Smooth muscle cell (in vitro differentiated cells): ENCODE measurements at regions not wholly inside any gene's neighbourhood (a gene's known extent, or its start where the extent isn't known, plus 50 kb on each side); places are given as distances from the start of the nearest gene placed in this dataset.

ENCODE experiments used
- DNase-seq: peaks from one replicate; lab custom pipeline; 2025; ENCODE audit not compliant: unreplicated experiment; lab: John Stamatoyannopoulos, UW
- H2AFZ ChIP-seq: fragments of 200-600 bp; sonication (generic); 2 replicates; pipeline ENCODE4 v1.6.0; 2016; ENCODE audit warnings: antibody characterized with exemption, low read depth, mild to moderate bottlenecking
- H3F3A ChIP-seq: fragments of 200-600 bp; sonication (generic); 2 replicates; pipeline ENCODE4 v1.6.0; 2017; ENCODE audit warnings: antibody characterized with exemption, low read depth
- H3K27ac ChIP-seq: fragments of 200-600 bp; sonication (generic); 2 replicates; pipeline ENCODE4 v1.5.1; 2016; ENCODE audit warnings: low read depth, mild to moderate bottlenecking
- H3K27me3 ChIP-seq: fragments of 200-600 bp; sonication (generic); 2 replicates; pipeline ENCODE4 v1.6.1; 2016; ENCODE audit warnings: low read depth, mild to moderate bottlenecking
- H3K36me3 ChIP-seq: fragments of 200-600 bp; sonication (generic); 2 replicates; pipeline ENCODE4 v1.5.1; 2016; ENCODE audit warnings: low read depth
- H3K4me1 ChIP-seq: fragments of 200-600 bp; sonication (generic); 2 replicates; pipeline ENCODE4 v1.5.1; 2016; ENCODE audit warnings: low read depth
- H3K4me2 ChIP-seq: fragments of 200-600 bp; sonication (generic); 2 replicates; pipeline ENCODE4 v1.6.0; 2016; ENCODE audit warnings: mild to moderate bottlenecking
- H3K4me3 ChIP-seq: fragments of 200-600 bp; sonication (generic); 2 replicates; pipeline ENCODE4 v1.5.1; 2016; ENCODE audit warnings: mild to moderate bottlenecking
- H3K79me2 ChIP-seq: fragments of 200-600 bp; sonication (generic); 2 replicates; pipeline ENCODE4 v1.6.0; 2016; ENCODE audit warnings: low read depth, mild to moderate bottlenecking
- H3K9ac ChIP-seq: fragments of 200-600 bp; sonication (generic); 2 replicates; pipeline ENCODE4 v1.6.0; 2016; ENCODE audit warnings: low read depth
- H3K9me3 ChIP-seq: fragments of 200-600 bp; sonication (generic); replicated peaks from 2 replicates; pipeline ENCODE4 v1.5.1; 2016; ENCODE audit warnings: low read depth
- H4K20me1 ChIP-seq: fragments of 200-600 bp; sonication (generic); 2 replicates; pipeline ENCODE4 v1.6.0; 2016; ENCODE audit warnings: low read depth
- CTCF ChIP-seq: fragments of 200-600 bp; sonication (generic); IDR thresholded peaks from 2 replicates; pipeline ENCODE4 v1.5.1; 2017; ENCODE audit warnings: borderline replicate concordance, mild to moderate bottlenecking, antibody characterized with exemption; ENCODE audit not compliant: insufficient read depth, poor library complexity, severe bottlenecking
- WGBS: methylation state at CpG from one replicate; pipeline ENCODE4 v1.1.7; 2016; ENCODE audit warnings: low lambda C conversion rate; 5-methylcytosine and 5-hydroxymethylcytosine counted together

GRCh38 chr2:126827371-126827770 is 71.3 kb upstream of the TEX51 start:
- Histone ChIP-seq H3K27ac (no peak overlapping the region), H4K20me1 (no peaks in the 10 kb centered on the region), H3F3A (no peaks in the 10 kb centered on the region), H3K36me3 (no peaks in the 10 kb centered on the region), H3K79me2 (no peaks in the 10 kb centered on the region), H2AFZ (no peak overlapping the region), H3K4me1 (no peaks in the 10 kb centered on the region), H3K9me3 (no peaks in the 10 kb centered on the region), H3K4me2 (no peak overlapping the region), H3K9ac (no peak overlapping the region), H3K27me3 (no peaks in the 10 kb centered on the region), H3K4me3 (no peak overlapping the region)
- 76% methylated on average over 8 of the region's 8 CpGs for WGBS
- TF ChIP-seq CTCF: no peak
- no peak for DNase-seq

GRCh38 chr2:126828051-126828450 is 70.6 kb upstream of the TEX51 start:
- Histone ChIP-seq H3K9me3 (no peaks in the 10 kb centered on the region), H3K79me2 (no peaks in the 10 kb centered on the region), H3K27ac (no peak overlapping the region), H3K4me2 (no peak overlapping the region), H3K4me1 (no peaks in the 10 kb centered on the region), H3K4me3 (no peak overlapping the region), H2AFZ (no peak overlapping the region), H3K27me3 (no peaks in the 10 kb centered on the region), H3F3A (no peaks in the 10 kb centered on the region), H4K20me1 (no peaks in the 10 kb centered on the region), H3K9ac (no peak overlapping the region), H3K36me3 (no peaks in the 10 kb centered on the region)
- no peak for DNase-seq
- WGBS: 92% methylated on average over 4 of the region's 4 CpGs
- no peak for TF ChIP-seq CTCF

DNA sequence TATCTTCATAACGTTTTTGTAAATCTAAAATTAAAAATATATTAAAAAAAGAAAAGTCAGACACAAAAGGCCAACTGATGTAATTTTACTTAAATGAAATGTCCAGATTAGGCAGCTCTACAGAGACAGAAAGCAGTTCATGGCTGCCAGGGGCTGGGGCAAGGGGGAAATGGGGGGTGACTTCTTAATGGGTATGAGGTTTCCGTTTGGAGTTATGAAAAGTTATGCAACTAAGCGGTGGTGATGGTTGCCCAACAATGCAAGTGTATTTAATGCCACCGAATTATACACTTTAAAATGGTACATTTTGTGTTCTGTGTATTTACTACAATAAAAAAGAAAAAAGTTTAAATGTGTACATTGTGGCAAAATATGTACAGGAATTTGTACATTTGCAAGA is 70.2 kb upstream of the TEX51 start:
- Histone ChIP-seq H3K4me2 (no peak overlapping the region), H3F3A (no peaks in the 10 kb centered on the region), H3K27me3 (no peaks in the 10 kb centered on the region), H3K27ac (no peak overlapping the region), H3K9ac (no peak overlapping the region), H2AFZ (no peak overlapping the region), H3K9me3 (no peaks in the 10 kb centered on the region), H3K4me1 (no peaks in the 10 kb centered on the region), H4K20me1 (no peaks in the 10 kb centered on the region), H3K36me3 (no peaks in the 10 kb centered on the region), H3K79me2 (no peaks in the 10 kb centered on the region), H3K4me3 (no peak overlapping the region)
- no peak for TF ChIP-seq CTCF
- WGBS: 91% methylated on average over 4 of the region's 4 CpGs
- DNase-seq: no peak

DNA sequence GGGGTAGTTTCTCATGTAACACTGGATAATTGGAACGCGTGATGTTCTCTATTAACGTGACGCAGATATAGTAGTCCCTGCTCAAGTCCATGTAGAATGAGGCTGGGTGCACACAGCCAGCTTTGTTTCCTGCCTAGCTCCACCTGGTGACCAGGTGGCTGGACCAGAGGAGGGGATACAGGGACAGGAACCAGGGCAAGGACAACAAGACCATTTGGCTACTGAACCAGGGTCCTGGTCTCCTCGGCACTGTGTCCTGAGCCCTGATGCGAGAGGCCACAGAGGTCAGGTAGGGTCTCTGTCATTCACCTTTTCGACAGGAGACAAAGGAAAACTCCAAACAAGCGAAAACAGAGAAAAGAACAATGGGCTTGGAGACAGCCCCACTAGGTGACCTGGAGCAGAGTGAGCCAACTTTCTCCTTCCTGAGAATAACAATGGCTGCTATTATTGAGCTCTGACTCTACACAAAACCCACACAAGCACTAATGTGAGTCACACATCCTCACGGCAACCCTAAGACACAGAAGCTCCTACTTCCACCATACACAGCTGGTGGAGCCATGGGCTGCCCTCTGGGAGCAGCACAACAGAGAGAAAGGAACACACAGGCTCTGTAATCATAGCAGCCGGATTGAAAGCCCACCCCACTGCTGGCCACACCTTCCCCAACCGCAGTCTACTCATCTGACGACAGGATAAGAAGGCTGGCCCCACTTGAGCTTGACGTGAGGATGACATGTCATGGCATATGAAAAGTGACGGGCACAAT is 67.3 kb upstream of the TEX51 start:
- Histone ChIP-seq H3K27me3 (no peaks in the 10 kb centered on the region), H3K9ac (no peak overlapping the region), H3K79me2 (no peaks in the 10 kb centered on the region), H3K36me3 (no peaks in the 10 kb centered on the region), H3K4me2 (no peak overlapping the region), H3K4me3 (no peak overlapping the region), H3K9me3 (no peaks in the 10 kb centered on the region), H3K27ac (no peak overlapping the region), H4K20me1 (no peaks in the 10 kb centered on the region), H3F3A (no peaks in the 10 kb centered on the region), H2AFZ (no peak overlapping the region), H3K4me1 (no peaks in the 10 kb centered on the region)
- no peak for DNase-seq
- 78% methylated on average over 14 of the region's 14 CpGs for WGBS
- no peak for TF ChIP-seq CTCF
